Pons (tissue), 1 donor: ENCODE measurements at regions not wholly inside any gene's neighbourhood (a gene's known extent, or its start where the extent isn't known, plus 50 kb on each side); places are given as distances from the start of the nearest gene placed in this dataset.

Source experiments
- DNase-seq: peaks from one replicate; pipeline ENCODE4 v3.0.0-alpha.2; 2016; ENCODE audit warnings: low spot score

DNA sequence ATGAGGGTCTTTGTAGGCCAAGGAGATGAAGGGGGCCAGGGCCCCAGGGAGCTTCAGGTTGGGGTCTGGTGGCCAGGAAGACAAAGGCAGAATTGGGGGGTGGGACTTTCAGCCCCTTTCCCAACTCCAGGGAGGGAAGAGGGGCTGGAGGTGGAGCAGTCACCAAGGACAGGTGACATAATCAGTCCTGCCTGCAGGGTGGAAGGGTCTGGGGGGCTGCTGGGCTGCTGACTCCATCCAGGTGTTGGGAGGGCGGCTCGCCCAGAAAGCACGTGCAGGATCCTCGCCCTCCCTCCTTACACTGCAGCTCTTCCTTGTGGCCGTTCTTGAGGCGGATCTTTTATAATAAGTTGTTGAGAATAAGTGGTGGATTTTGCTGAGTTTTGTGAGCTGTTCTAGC lies 1491.1 kb downstream of the TBC1D22A start:
- DNase-seq = no peak

DNA sequence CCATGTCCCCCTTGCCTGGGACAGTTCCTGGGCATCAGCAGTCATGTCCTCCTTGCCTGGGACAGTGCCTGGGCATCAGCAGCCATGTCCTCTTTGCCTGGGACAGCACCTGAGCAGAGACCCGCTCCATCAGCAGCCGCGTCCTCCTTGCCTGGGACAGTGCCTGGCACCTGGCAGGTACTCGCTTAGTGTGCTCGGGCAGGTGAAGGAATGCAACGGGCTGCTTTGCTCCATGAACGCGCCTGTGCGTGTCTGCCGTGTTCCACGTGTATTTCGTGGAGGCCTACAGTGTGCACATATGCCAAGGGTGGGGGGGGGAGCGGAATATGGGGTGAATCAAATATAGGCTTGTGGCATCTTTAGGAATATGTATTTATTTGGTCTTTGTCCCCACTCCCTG lies 1490.7 kb downstream of the TBC1D22A start:
- DNase-seq = no peak

DNA sequence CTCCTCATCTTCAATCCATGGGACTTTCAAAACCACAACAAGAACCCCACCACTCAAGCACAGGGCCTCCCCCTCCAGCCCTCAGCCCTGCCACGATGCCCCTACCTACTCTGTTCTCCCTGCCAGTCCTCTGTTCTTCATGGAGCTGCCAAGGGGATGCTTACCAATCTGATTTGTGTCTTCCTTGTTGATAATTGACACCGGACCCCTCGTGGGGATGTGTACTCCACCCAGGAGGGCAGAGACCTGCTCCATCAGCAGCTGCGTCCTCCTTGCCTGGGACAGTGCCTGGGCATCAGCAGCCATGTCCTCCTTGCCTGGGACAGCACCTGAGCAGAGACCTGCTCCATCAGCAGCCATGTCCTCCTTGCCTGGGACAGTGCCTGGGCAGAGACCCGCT lies 1489.2 kb downstream of the TBC1D22A start:
- no peak for DNase-seq

DNA sequence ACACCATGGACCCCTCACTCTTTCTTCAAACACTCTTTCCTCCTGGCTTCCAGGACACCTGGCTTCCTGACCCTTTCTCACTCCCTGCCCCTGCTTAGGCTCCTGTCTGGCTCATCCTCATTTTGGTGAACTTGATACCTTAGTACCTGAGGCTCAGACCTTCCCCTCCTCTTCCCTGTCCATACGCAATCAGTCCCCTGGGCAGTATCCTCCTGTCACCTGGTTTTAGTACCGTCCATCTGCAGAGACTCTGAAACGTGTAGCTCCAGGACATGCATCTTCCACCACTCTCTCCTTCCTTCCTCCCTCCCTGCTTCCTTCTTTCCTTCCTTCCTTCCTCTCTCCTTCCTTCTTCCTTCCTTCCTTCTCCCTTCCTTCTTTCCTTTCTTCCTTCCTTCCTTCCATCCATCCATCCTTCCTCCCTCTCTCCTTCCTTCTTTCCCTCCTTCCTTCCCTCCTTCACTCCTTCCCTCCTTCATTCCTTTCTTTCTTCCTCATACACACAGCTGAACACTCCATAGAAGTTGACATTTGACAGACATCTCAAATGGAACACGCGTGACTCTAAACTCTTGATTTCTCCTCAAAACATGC lies 1488.6 kb downstream of the TBC1D22A start:
- DNase-seq = no peak

GRCh38 chr22:48250286-48250895 lies 1487.9 kb downstream of the TBC1D22A start:
- DNase-seq = no peak

GRCh38 chr22:48249713-48250268 lies 1487.3 kb downstream of the TBC1D22A start:
- no peak for DNase-seq

GRCh38 chr22:48248901-48249455 lies 1486.5 kb downstream of the TBC1D22A start:
- DNase-seq = no peak

- no peak for DNase-seq
Observed at GRCh38 chr22:48247829-48248228, 1485.4 kb downstream of the TBC1D22A start.

- no peak for DNase-seq
Observed at GRCh38 chr22:48245196-48245485, 1482.7 kb downstream of the TBC1D22A start.

DNA sequence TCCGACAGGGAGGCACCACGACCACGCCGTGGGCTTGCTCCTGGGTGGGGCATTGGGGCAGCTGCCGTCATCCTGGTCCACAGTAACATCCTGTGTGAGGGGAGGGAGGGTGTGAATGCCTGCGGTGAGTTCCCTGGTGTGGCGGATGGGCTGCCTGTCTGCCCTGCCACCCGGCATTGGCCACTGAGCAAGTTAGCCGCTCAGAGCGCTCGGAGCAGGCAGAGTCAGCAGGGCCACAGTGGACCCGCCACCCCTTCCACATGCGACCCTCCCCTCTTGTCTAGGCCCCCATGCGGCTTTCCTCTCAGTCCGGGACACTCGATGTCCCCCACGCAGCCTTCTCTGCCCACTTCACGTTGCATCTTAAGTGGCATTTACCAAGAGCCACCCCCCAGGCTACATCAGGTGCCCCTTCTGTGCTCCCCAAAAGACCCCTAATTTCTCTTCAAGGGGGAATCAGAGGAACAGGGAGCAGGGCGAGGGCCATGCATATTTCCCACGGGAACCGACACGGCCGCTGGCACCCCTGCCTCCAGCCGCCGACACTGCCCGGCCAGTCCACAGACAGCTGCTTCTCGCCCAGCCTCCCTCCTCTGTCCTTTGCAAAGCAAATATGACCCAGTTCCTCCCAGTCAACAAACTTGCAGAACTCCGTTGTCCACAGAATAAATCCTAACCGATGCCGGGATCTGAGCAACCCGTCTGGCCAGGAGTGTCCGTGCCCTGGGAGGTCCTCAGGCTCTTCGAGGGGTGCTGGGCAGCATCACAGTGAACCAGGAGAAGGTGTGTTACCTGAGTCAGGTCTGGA lies 1482.1 kb downstream of the TBC1D22A start:
- no peak for DNase-seq

DNA sequence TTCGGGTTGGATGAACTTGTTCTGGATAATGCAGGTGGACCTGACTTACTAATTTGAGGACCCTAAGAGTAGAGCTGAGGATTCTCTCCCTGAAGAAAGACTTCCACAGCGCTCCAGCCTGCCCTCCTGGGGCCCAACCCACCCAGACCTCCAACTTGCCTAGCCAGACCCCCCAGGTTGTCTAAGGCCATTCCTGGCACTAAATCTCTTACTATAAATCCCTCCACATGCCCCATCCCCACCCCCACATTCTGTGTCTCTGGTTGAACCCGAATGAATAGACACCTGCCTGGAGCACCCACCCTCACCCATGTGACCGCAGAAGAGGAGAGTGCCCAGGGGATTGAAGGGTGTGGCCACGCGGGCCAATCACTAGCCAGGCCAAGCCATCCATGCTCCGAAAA lies 1480.0 kb downstream of the TBC1D22A start:
- no peak for DNase-seq

GRCh38 chr22:48241658-48242057 lies 1479.2 kb downstream of the TBC1D22A start:
- no peak for DNase-seq

GRCh38 chr22:48240935-48241230 lies 1478.4 kb downstream of the TBC1D22A start:
- DNase-seq = no peak

GRCh38 chr22:48240148-48240934 lies 1477.9 kb downstream of the TBC1D22A start:
- no peak for DNase-seq

DNA sequence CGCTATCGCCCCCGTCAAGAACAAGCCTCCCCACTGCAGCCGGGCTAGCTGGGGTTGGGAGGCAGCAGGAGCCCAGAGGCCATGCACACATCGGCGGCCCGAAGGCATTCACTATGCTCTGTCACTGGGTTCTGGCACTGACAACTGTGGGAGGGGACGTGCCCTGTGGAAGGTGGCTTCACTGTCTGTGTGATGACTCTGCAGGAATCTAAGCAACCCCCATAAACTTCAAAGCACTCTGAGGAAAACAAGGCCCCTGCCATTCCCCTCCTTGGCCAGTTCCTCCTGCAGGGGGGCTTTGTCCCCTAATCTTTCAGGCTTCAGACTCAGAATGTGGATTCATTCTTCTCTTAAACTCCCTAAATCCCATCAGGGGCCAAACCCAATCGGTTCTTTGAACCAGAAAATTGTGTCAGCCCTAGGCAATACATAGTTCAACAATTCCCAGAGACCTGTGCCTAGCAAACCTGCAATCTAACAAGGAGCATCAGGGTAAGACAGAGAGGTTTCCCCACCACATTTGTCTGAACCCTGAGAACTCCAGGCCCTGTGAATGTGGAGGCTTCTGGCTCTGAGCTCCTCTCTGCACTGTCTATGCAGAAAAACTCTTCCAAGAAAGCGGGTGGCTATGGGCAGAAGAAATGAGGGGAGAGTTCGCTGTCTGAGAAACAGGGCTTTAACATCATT lies 1477.2 kb downstream of the TBC1D22A start:
- DNase-seq = no peak

GRCh38 chr22:48238966-48239365 lies 1476.5 kb downstream of the TBC1D22A start:
- no peak for DNase-seq

- no peak for DNase-seq
Observed at GRCh38 chr22:48238284-48238915, 1476.0 kb downstream of the TBC1D22A start.

DNA sequence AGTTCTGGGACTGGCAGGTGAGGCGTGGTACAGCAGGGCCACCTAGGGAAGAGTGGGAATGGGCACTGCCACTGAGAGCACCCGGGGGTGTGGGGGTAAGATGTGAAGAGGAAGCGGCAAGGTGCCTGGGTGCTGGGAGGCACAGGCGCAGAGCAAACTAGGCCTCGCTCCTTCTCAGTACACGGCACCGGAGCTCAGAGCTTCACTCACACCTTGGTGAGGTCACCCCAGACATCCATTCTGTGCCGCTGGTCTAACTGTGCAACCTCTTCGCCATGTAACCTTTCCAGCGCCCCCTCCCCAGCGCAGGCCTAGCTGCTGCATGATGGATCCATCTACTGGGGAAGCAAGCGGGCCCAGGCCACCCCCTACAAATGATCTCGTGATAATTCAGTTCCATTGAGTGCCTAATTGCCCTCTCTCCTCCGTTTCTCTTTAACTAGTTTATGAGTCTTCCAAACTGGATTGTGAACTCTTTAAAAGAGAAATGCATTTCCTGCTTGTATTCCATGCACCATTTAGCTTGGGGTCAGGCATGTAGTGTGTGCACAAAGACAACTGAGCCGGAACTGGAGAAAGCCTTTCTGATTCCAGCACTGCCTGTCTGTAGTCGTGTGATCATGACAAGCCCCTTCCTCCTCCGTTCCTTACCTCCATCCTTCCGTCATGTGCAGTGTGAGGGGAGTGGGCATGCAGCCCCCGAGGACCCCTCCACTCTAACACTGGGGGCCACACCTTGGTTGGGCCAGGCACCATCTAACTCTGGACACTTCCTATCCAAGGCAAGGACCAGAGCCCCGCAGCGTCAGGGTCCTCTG lies 1475.2 kb downstream of the TBC1D22A start:
- DNase-seq = no peak

DNA sequence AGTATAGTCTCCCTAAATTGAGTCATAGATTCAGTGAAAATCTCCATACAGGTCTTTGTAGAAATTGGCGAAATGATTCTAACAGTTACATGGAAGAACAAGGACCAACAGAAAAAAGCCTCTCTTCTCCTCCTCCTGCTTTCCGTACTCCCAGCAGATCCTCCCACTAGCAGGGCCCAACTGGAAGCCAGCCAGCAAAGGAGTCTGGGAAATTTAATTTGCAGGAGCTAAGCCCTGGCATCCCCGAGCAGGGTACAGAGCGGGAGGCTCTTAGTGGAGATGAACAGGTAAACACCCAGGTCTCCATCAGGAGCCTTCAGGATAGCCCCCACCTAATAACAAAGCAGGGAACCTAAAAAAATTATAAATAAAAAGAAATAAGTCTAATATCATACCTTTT lies 1473.8 kb downstream of the TBC1D22A start:
- DNase-seq = no peak

DNA sequence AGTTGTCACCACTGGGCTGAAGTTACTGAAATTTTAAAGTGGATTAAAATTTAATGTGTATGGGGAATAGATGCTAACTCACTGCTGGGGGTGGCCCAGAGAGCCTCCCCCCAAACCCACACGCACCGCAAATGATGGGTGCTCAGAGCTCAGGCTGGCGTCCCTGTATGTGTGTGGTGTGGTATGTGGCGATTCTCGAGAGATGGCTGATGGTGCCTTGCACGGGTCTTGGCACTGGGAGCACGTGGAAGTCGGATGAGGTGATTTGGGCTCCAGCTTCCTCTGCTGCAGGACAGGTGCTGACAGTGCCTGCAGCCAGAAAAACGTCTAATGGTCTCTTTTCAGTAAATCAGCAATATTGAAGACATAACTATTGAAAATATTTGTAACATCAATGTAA lies 1473.3 kb downstream of the TBC1D22A start:
- no peak for DNase-seq
